ENCODE measurements at regions not wholly inside any gene's neighbourhood (a gene's known extent, or its start where the extent isn't known, plus 50 kb on each side); places are given as distances from the start of the nearest gene placed in this dataset.

DNA sequence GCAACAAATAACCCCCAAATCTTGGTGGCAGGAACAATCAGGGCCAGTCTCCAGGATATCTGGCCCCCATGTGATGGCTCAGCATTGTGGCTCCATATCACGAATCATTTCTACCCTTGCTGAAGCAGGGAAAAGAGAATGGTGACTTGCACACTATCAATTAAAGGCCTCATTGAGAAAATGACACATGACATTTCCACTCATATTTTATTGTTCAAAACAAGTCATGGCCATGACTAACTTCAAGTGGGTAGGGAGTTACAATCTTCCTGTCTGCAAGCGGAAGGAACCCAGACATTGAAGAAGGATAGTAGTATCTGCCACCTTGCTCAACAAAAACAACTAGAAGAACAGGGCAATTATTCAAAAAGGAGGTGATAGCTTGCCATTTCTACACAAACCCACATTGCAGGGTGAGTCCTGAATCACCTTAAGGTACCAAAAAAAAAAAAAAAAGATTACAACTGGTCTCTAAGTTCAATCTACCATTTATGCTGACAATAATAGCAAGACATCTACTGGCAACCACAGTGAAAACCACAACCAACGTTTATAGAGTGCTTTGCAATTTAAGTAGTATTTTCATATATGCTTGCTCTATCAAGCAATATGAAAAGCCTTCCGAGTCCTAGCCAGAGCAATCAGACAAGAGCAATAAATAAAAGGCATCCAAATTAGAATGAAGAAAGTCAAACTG lies 186.7 kb upstream of the DAPK1 start:
- no peak for DNase-seq (ENCODE audit: extremely low read depth, low read depth)

- DNase-seq (ENCODE audit: extremely low read depth, low read depth) = no peak
These were observed 178.0 kb upstream of the DAPK1 start for GRCh38 chr9:87319656-87320055.

DNA sequence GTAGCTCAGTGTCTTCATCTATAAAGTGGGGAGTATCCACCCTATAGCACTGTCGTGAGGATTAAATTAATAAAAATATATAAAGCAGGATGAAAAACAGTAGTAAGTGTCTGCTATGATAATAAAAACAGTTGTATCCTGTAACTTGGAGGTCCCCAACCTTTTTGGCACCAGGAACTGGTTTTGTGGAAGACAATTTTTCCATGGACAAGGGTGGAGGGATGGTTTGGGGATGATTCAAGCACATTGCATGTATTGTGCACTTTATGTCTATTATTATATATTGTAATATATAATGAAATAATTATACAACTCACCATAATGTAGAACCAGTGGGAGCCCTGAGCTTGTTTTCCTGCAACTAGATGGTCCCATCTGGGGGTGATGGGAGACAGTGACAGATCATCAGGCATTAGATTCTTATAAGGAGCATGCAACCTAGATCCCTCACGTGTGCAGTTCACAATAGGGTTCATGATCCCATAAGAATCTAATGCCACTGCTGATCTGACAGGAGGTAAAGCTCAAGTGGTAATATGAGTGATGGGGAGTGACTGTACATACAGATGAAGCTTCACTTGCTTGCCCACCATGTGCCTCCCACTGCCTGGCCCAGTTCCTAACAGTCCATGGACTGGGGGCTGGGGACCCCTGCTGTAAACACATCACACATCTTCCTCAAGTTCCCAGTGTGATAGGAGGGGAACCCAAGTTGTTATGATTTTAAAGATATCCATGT lies 177.4 kb upstream of the DAPK1 start:
- DNase-seq (ENCODE audit: extremely low read depth, low read depth) = no peak

- DNase-seq (ENCODE audit: extremely low read depth, low read depth) = no peak
These were observed 174.6 kb upstream of the DAPK1 start for GRCh38 chr9:87322840-87323635.

DNA sequence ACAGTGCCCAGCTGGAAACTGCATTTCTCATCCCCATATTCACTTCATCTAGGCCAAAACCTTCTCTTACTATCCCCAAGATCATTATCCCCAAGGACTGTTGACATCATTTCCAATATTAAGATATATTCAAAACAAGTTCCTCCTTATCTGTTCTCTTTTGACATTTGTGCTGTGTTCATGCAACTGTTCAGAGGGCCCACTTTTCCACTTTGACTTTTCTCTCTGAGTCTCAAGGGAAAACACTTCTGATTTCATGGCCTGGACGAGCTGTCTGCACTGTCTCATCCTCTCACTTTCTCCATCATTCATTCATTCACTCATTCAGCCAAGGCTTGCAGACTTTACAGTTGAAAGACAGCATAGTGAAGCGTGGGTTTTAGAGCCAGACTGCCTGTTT lies 173.7 kb upstream of the DAPK1 start:
- DNase-seq (ENCODE audit: extremely low read depth, low read depth) = no peak

DNA sequence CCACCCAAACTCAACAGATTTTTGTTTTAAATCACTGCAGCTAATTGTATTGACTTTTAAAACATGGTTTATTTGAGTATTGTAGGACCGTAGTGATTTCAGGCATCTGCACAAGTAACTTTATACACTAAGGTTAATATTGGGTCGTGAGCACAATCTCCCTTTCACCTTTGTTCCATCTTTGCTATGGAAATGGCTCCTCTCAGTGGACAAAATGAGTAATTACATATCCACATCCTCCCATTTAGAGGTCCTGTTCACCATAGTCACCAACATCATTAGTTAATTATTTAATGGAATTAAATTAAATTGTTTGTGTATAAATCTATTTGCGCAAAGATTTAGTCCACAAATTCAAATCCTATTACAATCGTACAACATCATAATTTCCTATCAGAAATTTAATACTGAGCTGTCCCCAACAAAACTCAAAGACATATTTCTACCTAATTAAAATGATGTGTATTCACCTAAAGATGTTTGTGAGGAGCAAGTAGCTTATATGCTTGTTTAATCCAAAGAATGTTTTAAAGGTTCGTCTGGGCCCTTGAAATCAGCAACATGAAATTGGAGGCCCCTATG lies 173.0 kb upstream of the DAPK1 start:
- peak; percentile 69 for DNase-seq (ENCODE audit: extremely low read depth, low read depth)

DNA sequence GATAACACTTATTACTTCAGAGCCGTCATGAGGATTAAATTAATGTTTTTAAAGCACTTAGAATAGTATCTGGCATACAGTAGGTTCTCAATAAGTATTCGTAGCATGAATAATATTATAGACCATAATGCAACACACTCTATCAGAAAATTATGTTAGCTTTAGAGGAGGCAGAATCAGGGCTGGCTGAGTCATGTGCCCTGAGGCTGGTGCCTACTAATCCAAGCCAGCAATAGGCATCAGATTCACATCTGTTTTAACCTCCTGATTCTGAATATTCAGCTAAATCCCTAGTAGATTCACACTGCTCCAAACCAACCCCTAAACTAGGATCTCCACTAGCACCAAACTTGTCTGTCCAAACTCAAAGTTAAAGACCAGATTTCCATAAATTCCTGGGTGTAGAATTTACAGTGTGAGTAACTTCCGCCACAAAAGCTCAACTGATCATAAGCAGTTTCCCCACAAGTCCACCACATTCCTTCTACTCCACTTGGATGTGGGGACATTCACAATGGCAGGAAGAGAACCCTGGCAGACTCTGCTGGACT lies 170.0 kb upstream of the DAPK1 start:
- no peak for DNase-seq (ENCODE audit: extremely low read depth, low read depth)

- no peak for DNase-seq (ENCODE audit: extremely low read depth, low read depth)
These were observed 163.9 kb upstream of the DAPK1 start for GRCh38 chr9:87333802-87334201.

DNA sequence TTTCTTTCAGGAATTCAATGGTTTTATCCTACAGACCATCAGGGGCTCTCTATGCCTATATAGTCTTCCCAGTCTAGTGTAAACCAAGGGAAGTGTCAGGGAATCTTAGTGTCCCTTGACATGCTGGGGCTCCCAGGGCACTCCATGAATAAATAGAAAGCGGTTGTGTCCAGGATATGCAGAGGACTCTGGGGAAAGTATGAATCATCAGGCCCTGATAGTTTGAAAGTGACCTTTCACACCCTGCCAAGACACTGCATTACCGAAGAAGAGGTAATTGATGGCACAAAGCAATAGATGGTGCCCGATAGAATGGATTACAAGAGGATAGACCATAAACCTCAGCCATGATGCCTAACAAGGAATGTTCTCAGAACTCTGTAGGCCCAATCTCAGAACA lies 163.3 kb upstream of the DAPK1 start:
- no peak for DNase-seq (ENCODE audit: extremely low read depth, low read depth)

- no peak for DNase-seq (ENCODE audit: extremely low read depth, low read depth)
These were observed 161.3 kb upstream of the DAPK1 start for GRCh38 chr9:87336407-87336806.

GRCh38 chr9:87336914-87337333 lies 160.7 kb upstream of the DAPK1 start:
- peak; percentile 61 for DNase-seq (ENCODE audit: extremely low read depth, low read depth)

- DNase-seq (ENCODE audit: extremely low read depth, low read depth) = no peak
These were observed 160.2 kb upstream of the DAPK1 start for GRCh38 chr9:87337335-87338087.

DNA sequence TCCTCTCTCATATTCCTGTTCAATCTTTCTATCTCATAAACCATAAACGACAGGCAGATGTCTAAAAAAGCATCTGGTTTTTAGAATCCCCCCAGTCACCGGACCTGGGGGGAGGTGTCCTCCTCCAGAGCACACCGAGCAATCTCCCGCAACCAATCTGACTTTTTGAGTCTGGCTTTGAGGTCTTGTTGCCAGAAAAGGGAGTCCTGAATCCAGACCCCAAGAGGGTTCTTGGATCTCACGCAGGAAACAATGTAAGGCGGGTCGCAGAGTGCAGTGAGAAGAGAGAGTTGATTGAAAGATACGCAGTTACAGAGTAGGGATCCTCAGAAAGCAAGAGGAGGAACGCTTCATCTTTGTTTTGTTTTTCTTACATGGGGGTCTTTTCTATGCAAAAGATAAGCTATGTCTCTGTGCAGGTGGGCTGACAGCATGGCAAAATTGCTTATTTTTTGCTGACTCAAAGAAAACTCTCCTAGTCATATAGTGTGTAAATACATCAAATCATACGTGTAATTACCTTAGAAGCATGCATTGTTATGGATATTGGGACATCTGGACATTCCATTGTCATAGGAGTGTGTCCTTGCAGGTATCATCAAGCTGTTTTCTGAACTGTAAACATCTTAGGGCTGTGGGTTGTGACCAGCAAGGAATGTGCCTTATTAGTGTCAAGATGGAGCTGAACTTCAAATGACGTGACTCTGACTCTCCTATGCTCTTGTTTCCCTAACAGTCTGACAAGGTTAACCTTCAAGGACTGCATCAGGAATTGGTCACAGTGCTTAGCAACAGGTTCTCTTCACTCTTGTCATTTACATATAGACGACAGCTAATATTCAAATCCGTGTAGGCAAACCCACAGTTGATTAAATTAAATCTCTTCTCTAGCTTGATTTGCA lies 159.3 kb upstream of the DAPK1 start:
- no peak for DNase-seq (ENCODE audit: extremely low read depth, low read depth)

DNA sequence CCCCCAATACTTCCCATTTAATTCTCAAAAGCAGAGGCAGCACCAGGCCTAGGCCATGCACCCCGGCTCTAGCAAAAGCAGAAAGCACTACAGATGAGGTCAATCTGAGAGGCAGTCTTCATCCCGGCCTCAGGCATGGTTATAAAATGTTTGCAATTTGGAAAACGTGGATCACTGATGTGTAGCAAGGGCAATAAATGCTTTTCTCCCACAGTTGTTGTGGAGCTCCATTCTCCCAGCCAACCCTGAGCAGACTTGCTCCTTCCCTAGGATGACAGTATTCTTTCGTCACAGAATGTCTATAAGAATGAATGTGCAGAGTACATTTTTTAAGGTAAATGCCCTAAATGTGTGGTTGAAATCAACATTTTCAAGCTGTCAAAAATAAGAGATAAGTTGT lies 157.3 kb upstream of the DAPK1 start:
- no peak for DNase-seq (ENCODE audit: extremely low read depth, low read depth)

GRCh38 chr9:87342743-87343142 lies 154.9 kb upstream of the DAPK1 start:
- DNase-seq (ENCODE audit: extremely low read depth, low read depth) = no peak

DNA sequence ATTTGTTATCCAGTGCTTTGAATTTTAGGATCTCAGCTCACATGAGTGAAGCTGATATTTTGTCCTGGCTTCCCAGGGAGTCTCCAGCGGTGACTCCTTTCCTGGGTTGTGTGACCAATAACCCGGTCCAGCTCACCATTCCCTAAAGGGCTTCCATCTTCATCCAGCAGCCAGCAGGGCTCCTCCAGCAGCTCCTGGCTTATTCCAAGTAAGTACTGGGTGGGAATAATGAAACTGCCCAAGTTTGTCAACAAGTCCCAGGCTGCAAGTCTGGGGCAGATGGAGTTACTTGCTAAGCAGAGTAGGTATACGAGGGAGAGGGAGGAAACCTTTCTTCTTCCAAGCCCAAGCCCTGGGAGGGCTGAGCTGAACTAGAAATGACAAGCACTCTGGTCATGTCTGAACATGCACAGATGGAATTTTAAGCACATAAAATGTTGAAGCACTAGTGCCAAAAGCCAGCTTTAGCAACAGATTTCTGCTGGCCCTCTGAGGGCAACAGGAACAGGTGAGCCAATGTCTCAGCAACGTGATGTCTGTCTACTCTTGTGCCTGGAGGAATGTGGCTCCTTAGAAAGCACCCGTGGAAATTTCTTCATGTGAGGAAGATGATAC lies 153.7 kb upstream of the DAPK1 start:
- no peak for DNase-seq (ENCODE audit: extremely low read depth, low read depth)

DNA sequence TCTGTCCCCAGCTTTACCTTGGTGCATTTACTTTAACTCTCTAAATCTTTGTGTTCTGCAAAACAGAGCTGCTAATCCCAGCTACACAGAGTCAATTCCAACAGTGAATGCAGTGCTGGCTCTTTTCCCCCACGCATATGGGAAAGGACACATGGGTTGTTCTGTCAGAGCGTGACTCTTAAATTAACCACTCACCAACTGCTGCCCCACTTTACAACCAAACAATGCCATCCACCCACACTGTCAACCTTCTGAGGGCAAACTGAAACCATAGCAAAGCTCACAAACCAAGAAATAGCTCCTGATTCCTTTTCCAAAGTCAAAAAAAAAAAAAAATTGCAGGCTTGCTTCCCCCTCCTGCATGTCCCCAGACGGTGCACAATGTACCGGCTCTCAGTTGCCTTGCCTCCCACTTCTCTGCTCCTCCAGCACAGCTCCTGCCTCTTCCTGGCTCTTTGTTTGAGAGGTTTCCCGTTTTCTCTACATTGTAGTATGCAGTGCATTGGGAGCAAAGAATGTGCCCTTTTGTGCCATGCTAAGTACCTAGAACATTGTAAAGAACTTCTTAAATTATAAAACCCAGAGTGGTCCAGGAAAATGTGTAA lies 151.5 kb upstream of the DAPK1 start:
- no peak for DNase-seq (ENCODE audit: extremely low read depth, low read depth)

GRCh38 chr9:87350915-87351314 lies 146.8 kb upstream of the DAPK1 start:
- DNase-seq (ENCODE audit: extremely low read depth, low read depth) = no peak

Measured in NCI-H460 (cell line).